Renal pelvis (tissue), 1 donor: ENCODE measurements at regions not wholly inside any gene's neighbourhood (a gene's known extent, or its start where the extent isn't known, plus 50 kb on each side); places are given as distances from the start of the nearest gene placed in this dataset.

ENCODE experiments used
- DNase-seq: peaks from one replicate; pipeline ENCODE4 v3.0.0-alpha.2; 2013

GRCh38 chr13:106981051-106981450 lies 413.1 kb upstream of the ARGLU1 start:
- no peak for DNase-seq

DNA sequence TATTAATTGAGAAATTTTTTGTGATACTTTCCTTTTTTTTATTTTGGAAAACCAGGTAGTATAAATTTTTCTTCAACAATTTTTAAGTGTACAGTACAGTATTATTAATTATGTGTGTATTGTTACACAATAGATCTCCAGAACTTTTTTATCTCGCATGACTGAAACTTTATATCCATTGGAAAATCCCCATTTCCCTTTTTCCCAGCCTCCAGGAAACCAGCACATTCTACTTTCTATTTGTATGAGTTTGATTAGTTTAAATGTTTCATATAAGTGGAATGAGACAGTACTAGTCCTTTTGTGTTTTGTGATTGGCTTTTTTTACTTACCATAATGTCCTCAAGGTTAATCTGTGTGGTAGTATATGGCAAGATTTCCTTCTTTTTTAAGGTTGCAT lies 399.5 kb upstream of the ARGLU1 start:
- DNase-seq, result no peak

DNA sequence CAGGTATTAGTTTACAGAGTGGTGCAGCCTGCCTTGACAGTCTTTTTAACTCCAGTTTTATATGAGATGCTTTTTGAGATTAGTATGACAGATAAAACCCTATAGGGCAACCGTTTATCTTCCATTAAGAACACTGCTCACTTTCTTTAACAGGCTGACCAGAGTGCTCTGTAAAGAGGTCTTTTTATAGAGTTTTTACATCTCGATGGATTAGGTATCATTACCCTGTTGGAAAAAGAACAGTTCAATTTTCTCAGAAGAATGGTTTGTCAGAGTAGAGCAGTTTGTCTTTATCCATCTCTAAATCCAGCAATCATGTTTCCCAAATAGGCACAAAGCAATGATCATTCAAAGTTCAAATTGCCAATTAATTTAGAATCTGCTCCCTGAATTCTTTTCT lies 395.2 kb upstream of the ARGLU1 start:
- no peak for DNase-seq

- DNase-seq, result no peak
These were observed 393.7 kb upstream of the ARGLU1 start for GRCh38 chr13:106961651-106962050.

DNA sequence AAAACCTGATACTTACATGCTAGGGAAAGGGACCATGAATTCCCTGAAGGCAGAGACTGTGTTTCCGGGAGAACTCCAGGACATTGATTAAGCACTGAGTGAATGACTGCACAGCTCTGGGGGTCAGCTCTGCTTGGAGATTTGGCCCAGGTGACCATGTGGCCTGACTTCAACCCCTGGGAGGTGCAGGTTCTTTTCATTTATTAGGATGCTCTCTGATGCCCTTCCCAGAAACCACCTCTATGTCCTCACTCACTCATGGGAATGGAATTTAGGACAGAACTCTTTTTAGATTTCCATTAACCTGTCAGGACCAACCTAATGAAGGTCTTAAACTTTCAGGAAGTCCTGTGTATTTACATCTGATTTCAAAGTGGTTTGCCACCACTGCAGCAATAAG lies 393.3 kb upstream of the ARGLU1 start:
- DNase-seq, result no peak

GRCh38 chr13:106958621-106959048 lies 390.7 kb upstream of the ARGLU1 start:
- no peak for DNase-seq

DNA sequence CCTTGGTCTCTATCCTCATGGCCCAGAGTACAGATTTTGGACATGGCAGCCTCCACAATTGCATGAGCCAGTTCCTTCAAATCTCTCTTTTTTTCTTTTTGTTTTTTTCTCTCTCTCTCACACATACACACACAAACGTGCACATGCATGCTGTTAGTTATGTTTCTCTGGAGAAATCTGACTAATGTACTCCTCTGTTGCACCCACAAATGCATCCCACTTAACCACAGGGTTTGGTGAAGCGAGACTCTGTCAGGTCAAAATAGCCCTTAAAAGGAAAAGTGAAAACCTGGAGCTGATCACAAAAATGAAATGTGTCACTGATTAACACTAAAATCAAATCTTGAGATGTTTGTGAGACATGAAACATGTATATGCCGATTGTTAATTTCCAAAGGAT lies 374.6 kb upstream of the ARGLU1 start:
- no peak for DNase-seq

DNA sequence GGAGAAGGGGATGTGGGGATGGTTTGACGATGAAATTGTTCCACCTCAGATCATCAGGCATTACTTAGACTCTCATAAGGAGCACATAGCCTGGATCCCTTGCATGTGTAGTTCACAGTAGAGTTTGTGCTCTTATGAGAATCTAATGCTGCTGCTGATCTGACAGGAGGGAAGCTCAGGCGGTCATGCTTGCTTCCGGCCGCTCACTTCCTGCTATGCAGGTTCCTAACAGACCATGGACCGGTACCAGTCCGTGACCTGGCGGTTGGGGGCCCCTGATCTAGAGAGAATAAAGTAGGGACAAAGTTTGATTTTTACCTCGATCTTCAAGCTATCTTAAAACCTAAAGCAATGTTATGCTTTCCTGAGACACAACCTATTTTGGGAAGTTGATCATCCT lies 373.8 kb upstream of the ARGLU1 start:
- no peak for DNase-seq

DNA sequence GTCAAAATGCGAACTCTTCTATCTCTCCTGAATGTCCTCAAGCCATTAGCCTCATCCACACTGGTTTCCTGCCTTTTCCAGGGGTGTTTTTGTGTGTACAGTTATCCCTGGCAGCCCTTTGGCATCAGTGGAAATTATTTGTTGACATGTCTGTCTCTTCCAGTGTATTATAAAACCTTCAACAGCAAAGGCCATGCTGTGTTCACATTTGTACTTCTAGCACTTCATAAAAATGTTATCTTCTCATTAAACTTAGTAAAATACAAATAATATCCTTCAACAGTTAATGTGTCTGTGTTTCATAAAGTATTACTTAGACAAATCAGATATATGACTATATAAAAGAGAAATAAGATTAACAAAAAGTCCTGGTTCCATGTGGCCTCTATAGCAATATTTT lies 359.5 kb upstream of the ARGLU1 start:
- DNase-seq, result no peak

DNA sequence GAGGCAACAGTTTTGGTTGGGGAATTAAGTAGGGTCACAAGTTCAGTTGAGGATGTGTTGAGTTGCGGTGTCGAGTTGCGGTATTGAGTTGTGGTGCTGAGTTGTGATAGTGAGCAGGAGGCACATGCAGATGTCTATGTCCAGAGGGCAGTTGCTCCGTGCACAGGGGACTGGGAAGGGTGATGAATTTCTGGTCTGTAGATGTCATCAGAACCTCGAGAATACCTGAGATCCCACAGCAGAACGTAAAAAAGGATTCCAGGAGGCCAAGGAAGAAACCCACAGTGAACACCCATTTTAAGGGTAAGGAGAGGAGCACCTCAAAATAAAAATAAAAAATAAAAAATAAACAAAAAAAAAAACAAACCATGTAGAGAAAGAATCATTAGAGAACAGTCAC lies 354.4 kb upstream of the ARGLU1 start:
- no peak for DNase-seq

GRCh38 chr13:106919638-106920037 lies 351.7 kb upstream of the ARGLU1 start:
- no peak for DNase-seq

DNA sequence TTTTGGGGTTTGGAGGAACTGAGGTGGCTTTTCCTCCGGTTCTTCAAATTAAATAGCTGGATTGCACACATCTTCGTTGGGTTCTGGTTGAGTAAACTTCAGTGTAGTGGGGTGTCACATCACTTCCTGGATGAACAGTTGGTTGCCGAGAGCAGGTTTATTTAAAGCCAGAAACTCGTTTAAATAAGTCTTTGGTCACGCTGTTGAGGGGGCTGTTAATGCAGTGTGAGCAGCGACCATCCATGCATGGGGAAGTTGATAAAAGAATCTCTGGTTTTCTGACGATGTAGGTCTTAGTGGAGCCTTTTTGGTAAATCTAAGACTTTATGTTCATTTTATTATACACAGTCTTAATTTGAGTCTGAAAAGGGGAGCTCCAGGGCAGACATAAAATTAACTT lies 351.2 kb upstream of the ARGLU1 start:
- no peak for DNase-seq

- no peak for DNase-seq
These were observed 350.6 kb upstream of the ARGLU1 start for GRCh38 chr13:106918557-106918860.

DNA sequence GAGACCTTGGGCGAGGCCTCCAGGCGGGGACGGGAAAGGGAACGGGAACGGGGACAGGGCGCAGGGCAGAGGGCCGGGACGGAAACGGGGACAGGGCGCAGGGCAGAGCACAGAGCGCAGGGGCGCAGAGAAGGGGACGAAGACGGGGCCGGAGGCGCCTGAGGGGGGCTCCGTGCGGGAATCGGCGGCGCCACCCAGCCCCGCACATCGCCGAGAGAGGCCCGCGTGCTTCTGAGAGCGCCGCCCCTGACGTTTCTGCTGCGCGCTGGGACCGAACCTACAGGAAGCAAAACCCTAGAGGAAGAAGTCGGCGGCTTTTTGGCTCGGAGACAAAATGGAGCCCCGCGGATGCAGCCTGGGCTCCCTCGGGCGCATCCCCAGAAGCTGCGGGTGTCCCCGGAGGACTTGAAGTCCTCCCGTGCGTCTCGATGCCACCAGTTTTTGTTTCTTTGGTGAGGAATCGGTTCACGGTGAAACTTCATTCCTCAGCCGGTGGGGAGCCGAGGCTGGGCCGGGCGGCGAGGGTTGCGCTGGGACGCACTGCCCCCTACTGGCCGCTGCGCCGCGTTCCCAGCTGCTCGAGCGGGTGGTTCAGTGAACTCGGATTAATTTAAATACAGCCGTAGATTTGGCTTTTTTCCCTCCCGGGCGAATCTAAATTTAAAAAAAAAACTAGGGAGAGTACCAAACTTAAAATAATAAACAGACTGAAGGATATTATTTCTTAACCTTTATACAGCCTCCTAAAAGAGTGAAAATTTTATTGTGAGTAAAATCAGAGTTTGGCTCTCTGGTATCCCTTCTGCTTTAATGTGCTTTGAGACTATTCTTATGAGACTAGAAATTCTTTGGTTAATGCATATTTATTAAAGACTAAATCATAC lies 350.0 kb upstream of the ARGLU1 start:
- DNase-seq, result peak; percentile 83

DNA sequence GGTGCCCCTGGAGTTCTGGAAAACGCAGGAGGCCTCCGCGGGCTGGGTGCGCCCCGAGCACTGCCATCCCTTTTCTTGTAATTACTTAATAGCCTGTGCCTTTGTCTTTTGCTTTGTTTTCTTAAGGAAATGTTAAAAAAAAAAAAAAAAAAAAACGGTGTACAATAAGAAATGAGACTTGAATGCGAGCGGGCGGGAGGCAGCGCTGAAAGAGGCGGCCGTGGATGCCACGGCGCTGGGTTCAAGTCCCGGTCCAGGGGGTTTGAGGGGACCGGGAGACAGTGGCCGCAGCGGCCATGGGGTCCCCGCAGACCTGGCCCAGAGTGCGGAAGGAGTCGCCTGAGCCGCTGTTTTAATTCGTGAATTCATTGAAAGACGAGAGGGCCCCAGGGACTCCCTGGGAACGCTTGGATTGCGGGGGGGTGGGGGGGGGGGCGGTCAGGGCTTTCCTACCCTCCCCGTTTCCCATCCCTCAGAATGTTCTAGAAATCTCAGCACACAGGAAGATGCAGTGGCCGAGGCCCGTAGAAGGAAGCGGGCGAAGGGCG lies 349.2 kb upstream of the ARGLU1 start:
- no peak for DNase-seq

GRCh38 chr13:106916329-106916976 lies 348.5 kb upstream of the ARGLU1 start:
- DNase-seq, result no peak

DNA sequence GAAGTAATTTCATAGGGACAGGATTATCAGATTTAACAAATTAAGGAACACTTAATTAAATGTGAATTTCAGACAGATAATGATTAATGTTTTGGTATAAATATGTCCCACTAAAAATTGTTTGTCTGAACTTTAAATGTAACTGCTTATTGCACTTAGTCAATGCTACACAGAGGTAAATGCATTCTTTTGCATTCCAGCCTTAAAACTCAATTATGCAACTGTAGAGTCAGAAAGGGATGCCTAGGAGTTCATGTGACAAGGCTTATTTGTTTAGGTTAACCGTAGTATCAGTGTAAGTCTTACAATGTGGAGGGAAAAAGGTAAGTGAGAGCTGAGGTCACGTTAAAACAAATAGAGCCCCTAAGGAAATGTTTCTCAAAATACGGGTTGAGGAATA lies 347.2 kb upstream of the ARGLU1 start:
- no peak for DNase-seq

DNA sequence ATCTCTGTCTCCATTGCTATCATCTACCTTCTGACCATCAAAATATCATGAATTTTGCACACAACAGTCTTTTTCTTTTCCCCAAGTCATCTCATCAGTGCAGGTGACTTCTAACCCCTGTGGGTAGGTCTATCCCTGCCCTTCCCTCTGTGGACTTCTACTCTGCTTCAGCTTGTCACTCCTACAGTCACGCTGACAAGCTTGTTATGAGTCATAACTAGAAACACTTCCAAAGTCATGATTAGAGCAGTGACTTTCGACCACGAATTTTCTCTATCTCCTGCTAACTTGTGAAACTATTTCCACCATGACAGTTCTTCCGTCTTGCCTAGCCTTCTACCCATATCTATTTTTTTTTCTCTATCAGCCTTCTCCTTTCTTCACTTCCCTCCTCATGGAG lies 343.7 kb upstream of the ARGLU1 start:
- DNase-seq, result no peak

DNA sequence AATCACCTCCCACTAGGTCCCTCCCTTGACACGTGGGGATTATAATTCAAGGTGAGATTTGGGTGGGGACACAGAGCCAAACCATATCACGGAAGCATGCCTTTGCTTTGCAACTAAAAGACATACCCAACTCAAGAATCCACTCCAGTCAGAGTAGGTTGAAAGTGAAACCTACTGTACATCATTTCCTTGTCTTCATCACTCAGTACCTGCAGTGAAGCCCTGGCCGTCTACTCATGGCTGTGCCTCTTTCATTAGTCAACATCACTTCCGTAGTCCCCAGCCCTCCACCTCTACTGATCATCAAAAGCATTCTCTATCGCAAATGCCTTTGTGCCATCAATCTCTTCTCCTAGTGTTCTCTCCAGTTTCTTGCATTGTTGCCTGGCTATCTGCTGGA lies 343.1 kb upstream of the ARGLU1 start:
- no peak for DNase-seq

DNA sequence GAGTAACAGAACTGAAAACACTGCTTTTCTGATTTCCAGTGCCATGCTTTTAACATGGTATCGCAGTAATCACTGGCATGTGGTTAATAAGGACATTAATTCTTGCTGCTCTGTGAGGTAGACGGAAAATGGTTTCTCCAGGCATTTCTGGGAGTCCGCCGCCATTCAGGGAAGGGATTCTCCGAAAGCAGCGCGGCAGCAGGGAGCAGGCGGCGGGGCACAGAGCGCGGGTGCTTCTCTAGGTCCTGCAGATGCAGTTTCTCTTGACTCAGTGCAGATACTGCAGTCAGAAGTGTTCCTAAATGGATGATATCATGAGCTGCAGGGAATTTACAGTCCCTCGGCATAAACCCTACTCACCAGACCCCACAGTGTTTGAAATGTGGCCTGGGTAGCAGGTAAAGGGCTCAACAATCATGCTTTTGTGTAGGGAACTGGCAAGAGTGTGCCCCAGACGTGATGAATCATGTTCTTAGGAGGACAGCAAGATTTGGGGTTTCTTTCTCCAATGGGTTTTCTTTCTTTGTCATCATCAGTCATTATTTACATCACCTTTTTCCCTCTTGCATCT lies 338.6 kb upstream of the ARGLU1 start:
- no peak for DNase-seq

GRCh38 chr13:106905380-106906162 lies 337.6 kb upstream of the ARGLU1 start:
- DNase-seq, result no peak

- no peak for DNase-seq
These were observed 331.5 kb upstream of the ARGLU1 start for GRCh38 chr13:106899442-106899841.
